ENCODE measurements at regions not wholly inside any gene's neighbourhood (a gene's known extent, or its start where the extent isn't known, plus 50 kb on each side); places are given as distances from the start of the nearest gene placed in this dataset.

DNA sequence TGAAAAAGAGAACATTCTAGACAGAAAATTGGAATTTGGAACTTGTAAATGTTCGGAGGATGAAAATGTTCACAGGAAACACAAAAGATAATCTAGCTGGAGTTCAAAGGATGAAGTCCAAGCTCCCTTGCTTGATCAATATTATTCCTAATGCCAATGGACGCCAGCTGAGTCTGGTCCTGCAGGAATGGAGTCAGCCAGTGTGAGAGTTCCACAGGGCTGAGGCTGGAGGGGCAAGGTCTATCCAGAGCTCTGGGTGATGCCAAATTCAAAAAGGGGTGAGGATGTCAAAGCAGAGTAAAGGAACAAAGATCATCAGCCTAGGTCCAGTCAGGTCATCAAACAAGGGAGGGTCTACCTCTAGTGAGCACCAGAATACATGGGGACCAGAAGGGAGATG is 78.5 kb upstream of the CTNNA2 start:
- Mint-ChIP-seq H3K4me3 (ENCODE audit: unreplicated experiment) (no peak overlapping the region), H3K27me3 (ENCODE audit: unreplicated experiment) (peaks cover 4% of the 10 kb centered on the region), H3K27ac (ENCODE audit: unreplicated experiment) (no peak overlapping the region), H3K4me1 (ENCODE audit: low read depth, unreplicated experiment) (peaks cover 6% of the 10 kb centered on the region), H3K36me3 (ENCODE audit: unreplicated experiment) (no peaks in the 10 kb centered on the region), H3K9me3 (ENCODE audit: unreplicated experiment) (peaks cover 1% of the 10 kb centered on the region)
- DNase-seq, result no peak
- no peak for TF ChIP-seq CTCF (IDR thresholded peaks at IDR 0.05; ENCODE audit: partially characterized antibody, unreplicated experiment)

DNA sequence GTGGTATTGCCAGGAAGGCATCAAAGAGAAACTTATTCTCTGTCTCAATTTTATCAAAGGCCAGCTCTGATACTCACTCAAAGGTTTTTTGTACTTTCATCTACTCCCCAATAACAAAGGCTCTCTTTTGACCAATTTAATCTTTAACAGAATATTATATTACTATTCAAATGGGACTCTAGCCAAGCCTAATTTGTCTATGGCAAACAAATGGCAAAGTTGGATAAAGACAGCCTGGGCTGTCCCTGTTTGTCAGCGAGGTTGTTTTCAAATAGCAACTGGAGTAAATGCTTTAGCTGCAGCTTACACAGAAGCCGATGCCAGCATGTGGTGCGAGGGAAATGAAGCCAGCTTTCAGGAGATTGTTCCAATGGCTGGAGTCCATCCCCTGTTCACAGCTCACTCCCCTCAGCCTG is 80.1 kb upstream of the CTNNA2 start:
- H3K36me3 Mint-ChIP-seq (ENCODE audit: unreplicated experiment), result no peaks in the 10 kb centered on the region
- H3K27ac Mint-ChIP-seq (ENCODE audit: unreplicated experiment), result no peak overlapping the region
- H3K9me3 Mint-ChIP-seq (ENCODE audit: unreplicated experiment), result peaks cover 1% of the 10 kb centered on the region
- H3K4me1 Mint-ChIP-seq (ENCODE audit: low read depth, unreplicated experiment), result peaks cover 4% of the 10 kb centered on the region
- no peak for TF ChIP-seq CTCF (IDR thresholded peaks at IDR 0.05; ENCODE audit: partially characterized antibody, unreplicated experiment)
- H3K4me3 Mint-ChIP-seq (ENCODE audit: unreplicated experiment), result no peak overlapping the region
- no peak for DNase-seq
- peaks cover 4% of the 10 kb centered on the region for H3K27me3 Mint-ChIP-seq (ENCODE audit: unreplicated experiment)

DNA sequence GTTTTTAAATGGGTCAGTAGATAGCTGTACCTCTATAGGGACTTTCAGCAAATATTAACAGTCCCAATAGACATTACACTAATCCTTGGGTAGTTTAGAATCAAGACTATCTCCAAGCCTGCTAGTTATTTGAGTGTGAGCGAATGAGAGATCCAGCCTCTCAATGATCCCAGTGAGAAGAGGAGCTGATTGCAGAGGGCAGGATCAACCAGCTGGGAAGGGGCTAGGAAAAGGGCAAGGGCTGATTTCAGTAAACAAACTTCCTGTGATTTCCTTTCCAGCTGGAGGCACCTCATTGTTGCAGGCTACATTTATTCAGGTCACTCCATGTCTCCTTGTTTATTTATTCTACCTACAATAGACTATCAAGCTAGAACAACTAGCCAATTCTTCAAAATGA is 84.1 kb upstream of the CTNNA2 start:
- no peaks in the 10 kb centered on the region for H3K27me3 Mint-ChIP-seq (ENCODE audit: unreplicated experiment)
- H3K4me1 Mint-ChIP-seq (ENCODE audit: low read depth, unreplicated experiment), result no peaks in the 10 kb centered on the region
- no peak for DNase-seq
- no peak overlapping the region for H3K4me3 Mint-ChIP-seq (ENCODE audit: unreplicated experiment)
- no peak for TF ChIP-seq CTCF (IDR thresholded peaks at IDR 0.05; ENCODE audit: partially characterized antibody, unreplicated experiment)
- no peaks in the 10 kb centered on the region for H3K36me3 Mint-ChIP-seq (ENCODE audit: unreplicated experiment)
- no peaks in the 10 kb centered on the region for H3K9me3 Mint-ChIP-seq (ENCODE audit: unreplicated experiment)
- no peak overlapping the region for H3K27ac Mint-ChIP-seq (ENCODE audit: unreplicated experiment)

DNA sequence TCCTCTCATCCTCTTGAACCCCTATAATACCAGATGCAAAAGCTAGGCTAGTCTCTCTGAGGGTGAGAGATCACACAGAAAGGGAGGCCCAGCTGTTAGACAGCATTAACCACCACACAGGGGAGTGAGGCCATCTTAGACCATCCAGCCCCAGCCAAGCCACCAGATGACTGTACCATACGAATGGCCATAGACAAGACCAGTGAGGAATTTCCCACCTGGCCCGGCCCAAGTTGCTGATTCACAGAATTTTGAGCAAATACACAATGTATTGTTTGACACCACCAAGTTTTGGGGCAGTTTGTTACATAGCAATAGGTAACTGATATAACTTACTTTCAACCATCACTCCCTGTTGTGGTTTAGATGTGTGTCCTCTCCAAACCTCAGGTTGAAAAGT is 98.2 kb upstream of the CTNNA2 start:
- Mint-ChIP-seq H3K4me1 (ENCODE audit: low read depth, unreplicated experiment) (no peaks in the 10 kb centered on the region), H3K36me3 (ENCODE audit: unreplicated experiment) (no peaks in the 10 kb centered on the region), H3K27ac (ENCODE audit: unreplicated experiment) (no peak overlapping the region), H3K27me3 (ENCODE audit: unreplicated experiment) (no peaks in the 10 kb centered on the region), H3K9me3 (ENCODE audit: unreplicated experiment) (peaks cover 1% of the 10 kb centered on the region), H3K4me3 (ENCODE audit: unreplicated experiment) (no peak overlapping the region)
- no peak for DNase-seq
- TF ChIP-seq CTCF (IDR thresholded peaks at IDR 0.05; ENCODE audit: partially characterized antibody, unreplicated experiment), result no peak

DNA sequence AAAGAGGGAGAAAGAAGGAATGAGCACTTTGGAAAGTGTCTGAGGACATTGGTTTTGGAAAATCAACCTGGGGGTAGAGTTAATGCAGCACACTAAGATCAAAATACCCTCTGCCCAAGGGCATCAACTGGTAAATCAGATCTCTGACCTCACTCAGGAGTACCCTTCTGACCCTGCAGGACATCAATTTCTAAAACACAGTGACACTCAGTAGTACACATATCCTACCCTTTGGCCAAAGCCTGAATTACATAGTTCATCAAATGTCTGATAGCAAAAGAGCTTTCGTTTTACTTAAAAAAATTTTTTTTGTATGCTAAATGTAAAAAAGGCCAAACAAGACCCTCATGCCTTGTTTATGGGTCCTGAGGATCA is 118.4 kb upstream of the CTNNA2 start:
- no peak for TF ChIP-seq CTCF (IDR thresholded peaks at IDR 0.05; ENCODE audit: partially characterized antibody, unreplicated experiment)
- peaks cover 5% of the 10 kb centered on the region for H3K4me1 Mint-ChIP-seq (ENCODE audit: low read depth, unreplicated experiment)
- no peaks in the 10 kb centered on the region for H3K36me3 Mint-ChIP-seq (ENCODE audit: unreplicated experiment)
- DNase-seq, result no peak
- no peaks in the 10 kb centered on the region for H3K9me3 Mint-ChIP-seq (ENCODE audit: unreplicated experiment)
- H3K4me3 Mint-ChIP-seq (ENCODE audit: unreplicated experiment), result no peak overlapping the region
- H3K27me3 Mint-ChIP-seq (ENCODE audit: unreplicated experiment), result no peaks in the 10 kb centered on the region
- peak overlapping the region; percentile 56 for H3K27ac Mint-ChIP-seq (ENCODE audit: unreplicated experiment)

All from glutamatergic neuron (in vitro differentiated cells).